Ovary (tissue), 3 donors: ENCODE measurements at regions not wholly inside any gene's neighbourhood (a gene's known extent, or its start where the extent isn't known, plus 50 kb on each side); places are given as distances from the start of the nearest gene placed in this dataset.

Experiments used
- CTCF ChIP-seq, 3 donors: fragments of 450-650 bp in 2 of 3; fragments of 200-600 bp in 1 of 3; IDR thresholded peaks; one replicate each; pipeline versions ENCODE4 v1.5.1 to v1.8.0; 2016 to 2022; ENCODE audit warnings: antibody characterized with exemption in 3 of 3, mild to moderate bottlenecking in 1 of 3
- EP300 ChIP-seq: sonication (generic); formaldehyde crosslinking; IDR thresholded peaks from one replicate; pipeline ENCODE4 v1.6.1; 2017; ENCODE audit warnings: antibody characterized with exemption
- POLR2A ChIP-seq: fragments of 450-650 bp; IDR thresholded peaks from one replicate; pipeline ENCODE4 v1.6.1; 2017; ENCODE audit warnings: antibody characterized with exemption, mild to moderate bottlenecking, moderate library complexity
- donor health status: DM: no; HTN: no; CAD: no.

DNA sequence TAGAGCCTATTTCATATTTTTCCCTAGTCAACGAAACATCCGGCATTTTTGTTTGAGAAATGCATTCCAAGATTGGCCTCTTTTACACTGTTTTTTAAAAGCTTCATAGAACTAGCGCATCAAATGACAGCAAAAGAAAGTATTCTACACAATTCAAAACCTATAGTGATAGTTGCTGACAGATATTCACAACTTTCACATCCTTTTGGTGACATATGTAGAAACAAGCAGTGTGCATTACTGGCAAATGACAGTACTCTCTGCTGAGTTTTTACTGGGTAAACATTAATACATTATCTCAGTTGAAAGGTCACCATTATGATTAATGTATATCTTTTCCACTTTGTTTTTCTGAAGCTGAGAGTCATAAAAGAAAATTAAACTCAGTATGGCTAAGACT lies 135.4 kb upstream of the RGS18 start:
- TF ChIP-seq CTCF (IDR thresholded peaks at IDR 0.05) (no peak), POLR2A (no peak), EP300 (no peak)
